LNCaP clone FGC (cell line): ENCODE measurements at regions not wholly inside any gene's neighbourhood (a gene's known extent, or its start where the extent isn't known, plus 50 kb on each side); places are given as distances from the start of the nearest gene placed in this dataset.

Source experiments
- DNase-seq: peaks from one replicate; pipeline ENCODE4 v3.0.0-alpha.2; 2011; ENCODE audit warnings: low read depth
- H3K4me3 ChIP-seq: 2 replicates; pipeline ENCODE4 v1.5.1; 2011; ENCODE audit warnings: mild to moderate bottlenecking, low read depth, low read length, control low read depth
- CTCF ChIP-seq: IDR thresholded peaks from 2 replicates; pipeline ENCODE4 v1.5.1; 2012; ENCODE audit warnings: mild to moderate bottlenecking; ENCODE audit not compliant: control insufficient read depth, insufficient read depth; ENCODE audit errors: extremely low read depth

GRCh38 chr10:2733278-2733963 lies 333.9 kb upstream of the PFKP start:
- DNase-seq, result no peak
- no peak for TF ChIP-seq CTCF

GRCh38 chr10:2731940-2732339 lies 335.4 kb upstream of the PFKP start:
- no peak overlapping the region for H3K4me3 ChIP-seq
- TF ChIP-seq CTCF, result no peak
- no peak for DNase-seq

More at GRCh38 chr10:2733278-2733963, 333.9 kb upstream of the PFKP start:
- H3K4me3 ChIP-seq, result no peak overlapping the region

GRCh38 chr10:2729197-2729596 lies 338.2 kb upstream of the PFKP start:
- no peak for TF ChIP-seq CTCF
- no peak for DNase-seq
- H3K4me3 ChIP-seq, result no peak overlapping the region

GRCh38 chr10:2728087-2728486 lies 339.3 kb upstream of the PFKP start:
- TF ChIP-seq CTCF, result no peak
- DNase-seq, result no peak
- no peak overlapping the region for H3K4me3 ChIP-seq

- TF ChIP-seq CTCF, result no peak
- H3K4me3 ChIP-seq, result no peak overlapping the region
- DNase-seq, result no peak
These were observed 350.8 kb upstream of the PFKP start for GRCh38 chr10:2716596-2716995.

GRCh38 chr10:2714597-2714996 lies 352.8 kb upstream of the PFKP start:
- TF ChIP-seq CTCF, result no peak

GRCh38 chr10:2703953-2704352 lies 363.4 kb upstream of the PFKP start:
- no peak for TF ChIP-seq CTCF
- DNase-seq, result no peak
- no peak overlapping the region for H3K4me3 ChIP-seq

More at GRCh38 chr10:2714597-2714996, 352.8 kb upstream of the PFKP start:
- H3K4me3 ChIP-seq, result no peak overlapping the region
- no peak for DNase-seq
